HAP-1 (cell line): ENCODE measurements at regions not wholly inside any gene's neighbourhood (a gene's known extent, or its start where the extent isn't known, plus 50 kb on each side); places are given as distances from the start of the nearest gene placed in this dataset.

ENCODE experiments used
- DNase-seq, 2 experiments: peaks; one replicate each; pipeline ENCODE4 v3.0.0-alpha.2; 2016 to 2020; ENCODE audit warnings: low spot score in 2 of 2
- H3K27me3 ChIP-seq: fragments of 250-450 bp; sonication (Bioruptor Pico); 2 replicates; pipeline ENCODE4 v1.5.1; 2020; ENCODE audit warnings: low read depth, mild to moderate bottlenecking, moderate library complexity
- H3K36me3 ChIP-seq: fragments of 250-450 bp; sonication (Bioruptor Pico); replicated peaks from 2 replicates; pipeline ENCODE4 v1.5.1; 2020; ENCODE audit warnings: mild to moderate bottlenecking
- H3K4me1 ChIP-seq: fragments of 250-450 bp; sonication (Bioruptor Pico); 2 replicates; pipeline ENCODE4 v1.5.1; 2020; ENCODE audit warnings: mild to moderate bottlenecking
- H3K4me3 ChIP-seq: fragments of 250-450 bp; sonication (Bioruptor Pico); 2 replicates; pipeline ENCODE4 v1.5.1; 2020; ENCODE audit warnings: mild to moderate bottlenecking, moderate library complexity
- H3K9me3 ChIP-seq: fragments of 250-450 bp; sonication (Bioruptor Pico); 2 replicates; pipeline ENCODE4 v1.5.1; 2020; ENCODE audit warnings: mild to moderate bottlenecking, moderate library complexity
- in situ Hi-C: fragments of 300-500 bp; cut with MboI; formaldehyde crosslinking; loops from 3 replicates; pipeline ENCODE4 v1.14.3; 2020; ENCODE audit warnings: low sequenced_read_pairs, inconsistent platforms, mixed read lengths

DNA sequence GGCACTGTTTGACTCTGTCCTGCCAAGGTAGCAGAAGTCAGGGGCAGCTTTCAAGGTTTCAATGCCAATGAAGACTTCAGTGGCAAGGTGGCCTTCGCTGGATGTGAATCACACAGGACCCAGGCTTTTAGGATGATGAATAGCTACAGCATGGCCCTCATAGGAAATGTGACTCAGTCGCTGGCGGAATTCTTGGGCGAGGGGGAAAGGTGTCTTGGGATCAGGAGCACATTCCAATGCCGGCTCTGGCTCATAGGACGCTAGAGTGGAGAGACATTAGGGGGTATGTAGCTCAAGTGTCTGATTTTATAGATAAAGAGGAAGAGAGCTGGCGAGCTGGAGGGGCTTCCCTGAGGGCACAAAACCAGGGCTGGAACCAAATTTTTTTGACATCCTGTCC, 68.6 kb downstream of the SMIM21 start:
- in situ Hi-C loops = no loop called here
- H3K27me3 ChIP-seq = no peaks in the 10 kb centered on the region
- H3K4me1 ChIP-seq = no peaks in the 10 kb centered on the region
- H3K36me3 ChIP-seq = no peaks in the 10 kb centered on the region
- no peak for DNase-seq
- H3K9me3 ChIP-seq = no peaks in the 10 kb centered on the region
- H3K4me3 ChIP-seq = no peak overlapping the region

DNA sequence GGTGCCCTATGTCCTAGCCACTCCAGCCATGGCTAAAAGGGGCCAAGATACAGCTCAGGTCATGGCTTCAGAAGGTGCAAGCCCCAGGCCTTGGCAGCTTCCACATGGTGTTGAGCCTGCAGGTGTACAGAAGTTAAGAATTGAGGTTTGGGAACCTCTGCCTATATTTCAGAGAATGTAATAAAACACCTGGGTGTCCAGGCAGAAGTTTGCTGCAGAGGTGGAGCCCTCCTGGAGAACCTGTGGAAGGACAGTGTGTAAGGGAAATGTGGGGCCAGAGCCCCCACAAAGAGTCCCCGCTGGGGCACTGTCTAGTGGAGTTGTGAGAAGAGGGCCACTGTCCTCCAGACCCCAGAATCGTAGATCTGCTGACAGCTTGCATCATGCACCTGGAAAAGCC, 74.1 kb downstream of the SMIM21 start:
- no peak for DNase-seq
- peaks cover 7% of the 10 kb centered on the region; the same call in 1 of the 2 replicates for H3K9me3 ChIP-seq
- H3K36me3 ChIP-seq = no peaks in the 10 kb centered on the region
- no peaks in the 10 kb centered on the region for H3K27me3 ChIP-seq
- in situ Hi-C loops = no loop called here
- H3K4me3 ChIP-seq = no peak overlapping the region
- no peaks in the 10 kb centered on the region for H3K4me1 ChIP-seq

GRCh38 chr18:75351409-75351808, 76.1 kb downstream of the SMIM21 start:
- no peak for DNase-seq
- Histone ChIP-seq H3K27me3 (no peaks in the 10 kb centered on the region), H3K4me1 (no peaks in the 10 kb centered on the region), H3K4me3 (no peak overlapping the region), H3K9me3 (peaks cover 7% of the 10 kb centered on the region; the same call in 1 of the 2 replicates), H3K36me3 (no peaks in the 10 kb centered on the region)
- in situ Hi-C loops = no loop called here

DNA sequence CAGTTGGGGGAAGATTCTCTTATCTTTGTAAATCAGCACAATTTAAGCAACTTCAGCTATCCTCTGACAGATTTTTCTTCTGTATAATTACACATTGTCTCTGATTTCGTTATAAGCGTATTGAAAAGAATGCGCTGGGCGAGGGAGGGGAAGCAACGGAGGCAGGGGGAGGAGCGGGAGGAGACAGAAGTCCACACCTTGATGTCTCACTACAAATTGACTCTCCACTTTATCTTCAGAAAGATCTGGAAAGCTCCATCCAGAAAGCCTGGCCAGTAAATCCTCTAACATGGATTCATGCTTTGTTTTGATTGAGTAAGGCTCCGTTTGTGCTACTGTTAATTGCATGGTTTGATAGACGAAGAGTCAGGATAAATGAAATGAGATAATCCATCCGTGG, 76.6 kb downstream of the SMIM21 start:
- in situ Hi-C loops = no loop called here

DNA sequence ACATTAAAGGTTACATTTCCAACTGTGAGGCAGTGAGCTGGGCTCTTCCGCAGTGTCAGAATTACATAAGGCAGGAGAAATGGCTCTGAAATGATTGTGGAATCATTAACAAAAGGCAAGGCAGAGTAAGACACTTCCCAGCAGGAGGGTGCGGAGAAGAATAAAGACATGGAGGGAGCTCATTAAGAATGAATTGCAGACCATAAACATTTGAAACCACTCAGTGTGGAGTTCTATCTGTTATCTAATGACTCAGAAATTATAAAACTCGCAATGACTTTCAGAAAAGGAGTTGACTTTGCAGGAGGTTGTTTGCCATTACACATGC, 77.0 kb downstream of the SMIM21 start:
- no peaks in the 10 kb centered on the region for H3K36me3 ChIP-seq
- H3K9me3 ChIP-seq = peaks cover 7% of the 10 kb centered on the region; the same call in 1 of the 2 replicates
- H3K4me3 ChIP-seq = no peak overlapping the region
- in situ Hi-C loops = no loop called here
- no peaks in the 10 kb centered on the region for H3K27me3 ChIP-seq
- DNase-seq = no peak
- H3K4me1 ChIP-seq = no peaks in the 10 kb centered on the region

More for the DNA sequence above, 76.6 kb downstream of the SMIM21 start:
- Histone ChIP-seq H3K36me3 (no peaks in the 10 kb centered on the region), H3K27me3 (no peaks in the 10 kb centered on the region), H3K9me3 (peaks cover 7% of the 10 kb centered on the region; the same call in 1 of the 2 replicates), H3K4me1 (no peaks in the 10 kb centered on the region), H3K4me3 (no peak overlapping the region)
- DNase-seq = no peak

DNA sequence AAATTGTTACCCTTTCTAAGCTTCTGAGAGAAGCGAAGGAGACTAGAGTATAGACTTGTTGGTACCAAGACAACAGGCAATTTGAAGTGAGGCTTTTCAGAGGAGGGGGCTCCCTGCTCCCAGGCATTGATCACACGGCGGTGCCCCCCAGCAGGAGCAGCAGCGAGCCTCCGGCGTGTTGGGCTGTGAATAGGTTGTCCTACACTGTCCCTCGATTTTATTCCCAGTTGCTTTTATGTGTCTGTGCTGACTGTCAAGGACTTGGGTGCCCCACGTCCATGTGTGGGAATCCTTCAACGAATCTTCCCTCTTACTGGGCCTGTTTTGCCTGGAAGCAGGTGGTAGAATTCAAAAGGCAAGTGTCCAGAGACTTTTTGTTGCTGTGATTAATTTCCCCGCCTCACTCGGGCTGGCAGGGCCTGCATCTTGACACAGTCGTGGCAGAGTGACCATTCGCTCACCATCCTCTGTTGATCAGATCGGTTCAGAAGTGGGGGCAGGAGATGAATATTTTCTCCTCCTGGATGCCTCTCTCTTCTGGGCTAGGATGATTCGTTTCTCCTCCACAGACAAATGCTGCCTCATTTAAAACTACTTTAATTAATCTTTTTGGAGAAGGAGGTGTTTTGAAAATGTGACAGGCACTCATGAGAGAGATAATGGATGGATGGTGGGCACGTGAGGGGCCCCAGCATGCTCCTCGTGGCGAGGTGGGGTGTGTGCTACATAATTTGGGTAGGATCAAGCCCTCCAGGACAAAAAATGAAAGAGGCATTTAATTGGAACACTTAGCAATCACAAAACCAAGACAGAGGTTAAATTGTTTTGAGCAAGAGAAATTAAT, 77.6 kb downstream of the SMIM21 start:
- no peak for DNase-seq
- in situ Hi-C loops = no loop called here

DNA sequence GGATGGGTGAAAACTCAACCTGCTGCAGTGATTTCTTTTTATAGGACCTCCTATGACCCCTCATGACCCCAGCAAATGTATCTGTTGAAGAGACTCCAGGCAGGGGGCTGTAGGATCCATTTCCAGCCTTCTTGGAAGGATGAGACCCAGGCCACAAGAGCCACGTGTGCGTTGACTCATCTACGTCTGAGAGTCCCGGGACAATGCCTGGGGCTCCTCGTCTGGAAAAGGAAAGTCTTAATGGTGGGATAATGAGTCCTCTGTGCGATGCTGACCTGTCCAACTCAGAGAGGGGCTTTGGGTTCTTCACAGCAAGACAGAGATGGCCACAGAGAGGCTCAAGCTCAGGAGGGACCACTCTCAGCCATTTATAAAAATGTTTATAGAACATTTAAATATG, 80.8 kb downstream of the SMIM21 start:
- DNase-seq = no peak
- Histone ChIP-seq H3K9me3 (no peaks in the 10 kb centered on the region), H3K4me3 (no peak overlapping the region), H3K27me3 (no peaks in the 10 kb centered on the region), H3K4me1 (no peaks in the 10 kb centered on the region), H3K36me3 (no peaks in the 10 kb centered on the region)
- in situ Hi-C loops = no loop called here

More for the DNA sequence above, 77.6 kb downstream of the SMIM21 start:
- Histone ChIP-seq H3K9me3 (peaks cover 7% of the 10 kb centered on the region; the same call in 1 of the 2 replicates), H3K4me3 (no peak overlapping the region), H3K4me1 (no peaks in the 10 kb centered on the region), H3K36me3 (no peaks in the 10 kb centered on the region), H3K27me3 (no peaks in the 10 kb centered on the region)

DNA sequence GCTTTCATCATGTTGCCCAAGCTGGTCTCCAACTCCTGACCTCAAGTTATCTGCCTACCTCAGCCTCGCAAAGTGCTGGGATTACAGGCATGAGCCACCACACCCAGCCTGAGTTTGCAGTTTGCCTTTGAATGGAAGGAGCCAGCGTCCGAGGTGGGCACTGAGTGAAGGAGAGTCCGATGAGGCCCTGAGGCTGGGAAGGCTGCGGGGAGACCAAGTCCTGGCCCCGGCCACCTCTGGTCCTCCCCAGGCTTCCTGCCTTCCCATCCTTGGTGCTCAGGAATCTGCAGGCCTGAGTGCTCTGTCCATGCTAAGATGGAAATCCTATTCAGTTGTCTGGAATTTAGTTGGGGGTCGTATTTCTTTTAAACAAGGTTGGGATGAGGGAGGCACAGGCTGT, 82.9 kb downstream of the SMIM21 start:
- H3K27me3 ChIP-seq = no peaks in the 10 kb centered on the region
- DNase-seq = no peak
- no peaks in the 10 kb centered on the region for H3K9me3 ChIP-seq
- no peaks in the 10 kb centered on the region; the same call in 1 of the 2 replicates for H3K4me1 ChIP-seq
- no peak overlapping the region for H3K4me3 ChIP-seq
- no peaks in the 10 kb centered on the region for H3K36me3 ChIP-seq
- in situ Hi-C loops = no loop called here

- DNase-seq = no peak
- in situ Hi-C loops = no loop called here
- Histone ChIP-seq H3K9me3 (no peaks in the 10 kb centered on the region), H3K4me3 (no peak overlapping the region), H3K4me1 (no peaks in the 10 kb centered on the region; the same call in 1 of the 2 replicates), H3K36me3 (no peaks in the 10 kb centered on the region), H3K27me3 (no peaks in the 10 kb centered on the region)
Measured at GRCh38 chr18:75344161-75344560, 83.3 kb downstream of the SMIM21 start.

GRCh38 chr18:75343389-75343788, 84.1 kb downstream of the SMIM21 start:
- in situ Hi-C loops = no loop called here
- Histone ChIP-seq H3K4me3 (no peak overlapping the region), H3K4me1 (no peaks in the 10 kb centered on the region; the same call in 1 of the 2 replicates)

GRCh38 chr18:75341897-75342296, 85.6 kb downstream of the SMIM21 start:
- Histone ChIP-seq H3K4me1 (no peaks in the 10 kb centered on the region; the same call in 1 of the 2 replicates), H3K4me3 (no peak overlapping the region), H3K36me3 (no peaks in the 10 kb centered on the region), H3K27me3 (no peaks in the 10 kb centered on the region), H3K9me3 (no peaks in the 10 kb centered on the region)
- no peak for DNase-seq
- in situ Hi-C loops = no loop called here

More at GRCh38 chr18:75343389-75343788, 84.1 kb downstream of the SMIM21 start:
- H3K9me3 ChIP-seq = no peaks in the 10 kb centered on the region
- DNase-seq = no peak
- no peaks in the 10 kb centered on the region for H3K27me3 ChIP-seq
- H3K36me3 ChIP-seq = no peaks in the 10 kb centered on the region

DNA sequence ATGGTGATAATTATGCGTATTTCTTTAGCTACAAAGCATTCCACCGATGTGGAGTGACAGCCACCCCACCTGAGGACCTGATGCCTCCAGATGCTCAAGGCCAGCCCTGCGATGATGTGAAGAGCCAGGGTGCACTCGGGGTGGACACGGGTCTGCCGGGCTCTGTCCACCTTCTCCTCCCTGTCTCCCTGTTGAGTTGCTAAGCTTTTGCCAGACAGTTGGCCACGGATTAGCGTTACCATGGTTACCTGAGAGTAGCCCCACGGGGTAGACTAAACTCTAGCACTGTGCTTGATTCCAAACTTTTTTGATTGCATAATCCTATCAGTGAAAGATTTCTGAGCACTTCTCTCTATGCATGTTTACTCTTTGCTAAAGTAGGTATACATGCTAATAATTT, 86.2 kb downstream of the SMIM21 start:
- Histone ChIP-seq H3K9me3 (no peaks in the 10 kb centered on the region), H3K27me3 (no peaks in the 10 kb centered on the region), H3K4me3 (no peak overlapping the region), H3K4me1 (no peaks in the 10 kb centered on the region; the same call in 1 of the 2 replicates), H3K36me3 (no peaks in the 10 kb centered on the region)
- DNase-seq = peak in 1 of 2 experiments; percentile 30
- in situ Hi-C loops = no loop called here

GRCh38 chr18:75339936-75340605, 87.4 kb downstream of the SMIM21 start:
- H3K36me3 ChIP-seq = no peaks in the 10 kb centered on the region
- no peaks in the 10 kb centered on the region for H3K9me3 ChIP-seq
- no peak for DNase-seq
- H3K4me1 ChIP-seq = no peaks in the 10 kb centered on the region; the same call in 1 of the 2 replicates
- in situ Hi-C loops = no loop called here
- no peak overlapping the region for H3K4me3 ChIP-seq
- H3K27me3 ChIP-seq = no peaks in the 10 kb centered on the region
